RWPE2 (cell line): ENCODE measurements at regions not wholly inside any gene's neighbourhood (a gene's known extent, or its start where the extent isn't known, plus 50 kb on each side); places are given as distances from the start of the nearest gene placed in this dataset.
"Not testable (repeated sequence)": the region's sequence is repeated elsewhere in the genome, so short reads cannot be mapped to it uniquely, and the experiment has no call there.

Experiments
- ATAC-seq: fragments of 200-7000 bp; cut with Tn5 transposase; 3 replicates; pipeline ENCODE4 v1.9.1; 2021; ENCODE audit warnings: low read depth
- DNase-seq: peaks from one replicate; pipeline ENCODE4 v3.0.0-alpha.2; 2020; ENCODE audit warnings: low spot score
- H3K27ac ChIP-seq: fragments of 450-650 bp; 2 replicates; pipeline ENCODE4 v1.5.1; 2017; ENCODE audit warnings: mild to moderate bottlenecking; ENCODE audit not compliant: poor library complexity, severe bottlenecking
- H3K27me3 ChIP-seq: fragments of 250-450 bp; sonication (Bioruptor Pico); 2 replicates; pipeline ENCODE4 v1.5.1; 2021; ENCODE audit warnings: mild to moderate bottlenecking, moderate library complexity; ENCODE audit not compliant: insufficient read depth, poor library complexity, severe bottlenecking
- H3K36me3 ChIP-seq: fragments of 250-450 bp; sonication (Bioruptor Pico); 2 replicates; pipeline ENCODE4 v1.5.1; 2020; ENCODE audit warnings: low read depth, mild to moderate bottlenecking, moderate library complexity
- H3K4me1 ChIP-seq: fragments of 250-450 bp; sonication (Bioruptor Pico); 2 replicates; pipeline ENCODE4 v1.5.1; 2021; ENCODE audit warnings: mild to moderate bottlenecking, moderate library complexity; ENCODE audit not compliant: insufficient read depth, poor library complexity, severe bottlenecking
- H3K4me3 ChIP-seq: fragments of 250-450 bp; sonication (Bioruptor Pico); 2 replicates; pipeline ENCODE4 v1.5.1; 2021; ENCODE audit warnings: mild to moderate bottlenecking, moderate library complexity; ENCODE audit not compliant: severe bottlenecking
- H3K9me3 ChIP-seq: fragments of 250-450 bp; sonication (Bioruptor Pico); 2 replicates; pipeline ENCODE4 v1.5.1; 2021; ENCODE audit warnings: mild to moderate bottlenecking, moderate library complexity; ENCODE audit not compliant: severe bottlenecking
- TF ChIP-seq, protein P1 (sequence below): fragments of 450-650 bp; IDR thresholded peaks from one replicate; pipeline ENCODE4 v1.5.1; 2017; ENCODE audit warnings: mild to moderate bottlenecking, moderate library complexity; ENCODE audit not compliant: poor library complexity, severe bottlenecking

DNA sequence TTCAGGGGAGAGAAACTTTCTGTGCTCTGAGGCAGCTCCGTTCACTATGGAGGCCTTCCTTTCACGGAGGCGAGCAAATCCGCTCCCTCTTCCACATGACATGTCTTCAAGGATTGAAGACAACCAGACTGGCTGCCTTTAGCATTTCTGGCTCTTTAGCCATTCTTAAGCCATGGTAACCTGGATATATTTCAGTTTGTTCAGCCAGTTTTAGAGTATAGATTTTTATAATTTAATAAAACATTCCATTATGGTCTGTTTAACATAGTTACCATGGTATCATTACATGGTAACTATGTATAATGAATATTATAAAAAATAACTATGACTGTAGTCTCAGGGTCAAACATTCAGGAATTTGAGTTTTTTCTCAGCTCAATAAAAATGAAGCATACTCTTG is 54.2 kb upstream of the NFIA start:
- no peaks in the 10 kb centered on the region for H3K27me3 ChIP-seq
- no peaks in the 10 kb centered on the region for H3K36me3 ChIP-seq

DNA sequence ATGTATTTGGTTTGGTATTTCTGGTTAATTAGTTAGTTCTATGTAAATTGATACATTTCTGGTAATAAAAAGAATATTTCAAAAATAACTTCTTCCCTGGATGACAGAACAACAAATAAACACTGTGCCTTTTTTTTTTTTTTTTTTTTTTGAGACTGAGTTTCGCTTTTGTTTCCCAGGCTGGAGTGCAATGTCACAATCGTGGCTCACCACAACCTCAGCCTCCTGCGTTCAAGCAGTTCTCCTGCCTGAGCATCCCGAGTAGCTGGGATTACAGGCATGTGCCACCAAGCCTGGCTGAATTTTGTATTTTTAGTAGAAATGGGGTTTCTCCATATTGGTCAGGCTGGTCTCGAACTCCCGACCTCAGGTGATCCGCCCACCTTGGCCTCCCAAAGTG is 64.3 kb upstream of the NFIA start:
- not testable (repeated sequence) for H3K36me3 ChIP-seq, H3K27me3 ChIP-seq, H3K9me3 ChIP-seq, H3K4me3 ChIP-seq, DNase-seq, H3K27ac ChIP-seq, ATAC-seq, H3K4me1 ChIP-seq

More for the DNA sequence above, 54.2 kb upstream of the NFIA start:
- H3K4me1 ChIP-seq = no peaks in the 10 kb centered on the region
- TF ChIP-seq, protein P1, sequence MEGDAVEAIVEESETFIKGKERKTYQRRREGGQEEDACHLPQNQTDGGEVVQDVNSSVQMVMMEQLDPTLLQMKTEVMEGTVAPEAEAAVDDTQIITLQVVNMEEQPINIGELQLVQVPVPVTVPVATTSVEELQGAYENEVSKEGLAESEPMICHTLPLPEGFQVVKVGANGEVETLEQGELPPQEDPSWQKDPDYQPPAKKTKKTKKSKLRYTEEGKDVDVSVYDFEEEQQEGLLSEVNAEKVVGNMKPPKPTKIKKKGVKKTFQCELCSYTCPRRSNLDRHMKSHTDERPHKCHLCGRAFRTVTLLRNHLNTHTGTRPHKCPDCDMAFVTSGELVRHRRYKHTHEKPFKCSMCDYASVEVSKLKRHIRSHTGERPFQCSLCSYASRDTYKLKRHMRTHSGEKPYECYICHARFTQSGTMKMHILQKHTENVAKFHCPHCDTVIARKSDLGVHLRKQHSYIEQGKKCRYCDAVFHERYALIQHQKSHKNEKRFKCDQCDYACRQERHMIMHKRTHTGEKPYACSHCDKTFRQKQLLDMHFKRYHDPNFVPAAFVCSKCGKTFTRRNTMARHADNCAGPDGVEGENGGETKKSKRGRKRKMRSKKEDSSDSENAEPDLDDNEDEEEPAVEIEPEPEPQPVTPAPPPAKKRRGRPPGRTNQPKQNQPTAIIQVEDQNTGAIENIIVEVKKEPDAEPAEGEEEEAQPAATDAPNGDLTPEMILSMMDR = no peak
- H3K9me3 ChIP-seq = no peaks in the 10 kb centered on the region
- H3K4me3 ChIP-seq = no peak overlapping the region
- DNase-seq (no peak), ATAC-seq (no peak)
- no peak overlapping the region for H3K27ac ChIP-seq

DNA sequence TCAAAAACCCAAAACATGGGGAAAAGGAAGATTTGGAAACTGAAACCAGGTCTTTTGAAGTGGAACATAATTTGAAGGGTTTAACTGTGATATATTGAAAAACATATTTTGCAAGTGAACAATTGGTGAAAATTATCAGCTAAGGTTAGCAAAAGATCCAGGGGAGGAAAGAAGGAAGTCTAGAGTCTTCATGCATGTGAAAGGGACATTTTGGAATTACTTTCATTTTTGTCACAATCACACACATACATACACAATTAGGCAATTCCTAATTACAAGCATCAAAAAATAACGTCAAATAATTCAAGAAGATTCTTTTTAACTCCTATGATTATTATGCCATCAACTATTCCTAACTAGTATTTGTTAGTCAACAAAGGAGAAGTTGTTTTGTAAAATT is 64.7 kb upstream of the NFIA start:
- no peaks in the 10 kb centered on the region for H3K9me3 ChIP-seq
- no peaks in the 10 kb centered on the region for H3K36me3 ChIP-seq
- DNase-seq (no peak), ATAC-seq (no peak)
- no peaks in the 10 kb centered on the region for H3K27me3 ChIP-seq
- H3K4me1 ChIP-seq = no peaks in the 10 kb centered on the region
- TF ChIP-seq, protein P1 = no peak
- no peak overlapping the region for H3K27ac ChIP-seq
- no peak overlapping the region for H3K4me3 ChIP-seq

DNA sequence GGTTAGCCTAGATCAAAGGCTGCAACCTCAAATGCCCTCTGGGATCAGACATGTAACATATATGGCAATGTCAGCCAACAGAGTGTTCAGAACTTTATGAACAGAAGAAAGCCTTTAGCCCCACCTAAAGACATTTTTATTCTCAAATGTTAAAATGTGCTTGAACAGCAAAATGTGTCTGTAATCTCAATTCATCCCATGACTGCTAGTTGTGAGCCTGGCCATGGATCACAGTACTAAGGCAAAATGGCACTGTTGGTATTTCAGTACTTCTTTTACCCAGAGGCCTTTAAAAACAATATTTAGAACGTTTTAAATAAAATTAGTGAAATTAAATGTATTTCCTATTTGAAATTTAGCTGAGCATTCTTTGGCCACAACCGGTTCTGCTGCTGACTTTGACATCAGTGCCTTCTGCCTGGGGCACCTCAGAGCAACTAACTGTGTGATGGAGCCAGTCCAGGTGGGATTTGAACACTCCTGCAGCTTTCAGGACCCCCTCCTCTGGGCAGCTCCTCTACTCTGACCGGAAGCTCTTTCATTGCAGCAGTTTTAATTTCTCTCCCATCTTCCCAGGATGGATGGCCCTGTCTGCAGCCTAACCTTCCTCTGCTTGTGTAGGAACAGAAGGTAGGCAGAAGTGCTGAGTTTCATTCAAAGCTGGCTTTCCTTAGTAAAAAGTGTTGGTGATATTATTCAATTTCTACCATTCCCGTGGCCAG is 68.3 kb upstream of the NFIA start:
- Histone ChIP-seq H3K36me3 (no peaks in the 10 kb centered on the region), H3K27ac (no peak overlapping the region), H3K4me1 (no peaks in the 10 kb centered on the region), H3K4me3 (no peak overlapping the region), H3K9me3 (no peaks in the 10 kb centered on the region), H3K27me3 (no peaks in the 10 kb centered on the region)
- no peak for ATAC-seq
- TF ChIP-seq, protein P1 = no peak
- no peak for DNase-seq

DNA sequence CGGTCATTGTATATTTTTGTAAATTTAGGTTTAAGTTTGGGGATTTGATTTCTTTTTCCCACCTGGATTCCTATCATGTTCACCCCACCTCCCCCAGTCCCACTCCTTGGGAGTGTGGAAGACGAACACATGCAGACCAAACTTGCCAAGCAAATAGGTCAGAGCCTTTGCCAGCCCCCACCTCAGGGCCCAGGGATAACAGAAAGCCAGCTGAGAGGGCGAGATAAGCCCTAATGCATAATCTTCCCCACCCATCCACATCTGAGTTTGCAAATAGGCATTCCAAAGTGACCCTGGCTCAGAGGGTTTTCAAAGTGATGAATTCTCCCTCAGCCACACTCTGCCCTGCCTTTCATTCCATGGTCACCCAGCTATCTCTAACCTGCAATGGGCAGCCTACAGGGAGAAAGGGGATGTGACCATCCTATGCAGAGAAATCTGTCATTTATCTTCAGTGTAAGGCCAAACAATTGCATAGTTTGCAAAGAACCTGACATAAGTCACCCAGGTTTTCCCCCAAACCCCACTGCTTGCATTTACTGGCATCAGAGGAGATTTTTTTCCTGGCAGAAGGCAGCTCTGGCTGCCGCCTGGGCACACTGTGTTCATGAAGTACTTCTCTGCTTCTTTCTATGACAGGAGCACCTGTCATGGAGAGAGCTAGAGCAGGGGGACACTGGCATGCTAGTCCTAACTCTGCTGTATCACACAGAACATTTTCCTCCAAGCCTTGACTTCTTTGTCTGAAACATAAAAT is 69.0 kb upstream of the NFIA start:
- DNase-seq = no peak
- no peaks in the 10 kb centered on the region for H3K36me3 ChIP-seq
- no peaks in the 10 kb centered on the region for H3K27me3 ChIP-seq
- no peaks in the 10 kb centered on the region for H3K4me1 ChIP-seq
- no peak for ATAC-seq
- TF ChIP-seq, protein P1 = no peak
- H3K4me3 ChIP-seq = no peak overlapping the region
- H3K9me3 ChIP-seq = no peaks in the 10 kb centered on the region
- H3K27ac ChIP-seq = no peak overlapping the region
